Cardiac muscle cell (in vitro differentiated cells and primary cell): ENCODE measurements at regions not wholly inside any gene's neighbourhood (a gene's known extent, or its start where the extent isn't known, plus 50 kb on each side); places are given as distances from the start of the nearest gene placed in this dataset.
A peak's percentile ranks its signal among the peaks of the same experiment; 100 is the strongest.

Source experiments
- DNase-seq, 2 donors: peaks; one replicate each; pipeline versions ENCODE4 v3.0.0 to v3.0.0-alpha.2; 2010 to 2017; ENCODE audit warnings: low read depth in 1 of 2, low spot score in 1 of 2
- H3K27ac ChIP-seq: fragments of 200-600 bp; sonication (generic); 2 replicates; pipeline ENCODE4 v1.5.1; 2016
- H3K27me3 ChIP-seq: fragments of 200-600 bp; sonication (generic); 2 replicates; pipeline ENCODE4 v1.6.0; 2016; ENCODE audit warnings: control low read depth
- H3K36me3 ChIP-seq: fragments of 200-600 bp; sonication (generic); 2 replicates; pipeline ENCODE4 v1.5.1; 2016; ENCODE audit warnings: control low read depth
- H3K4me1 ChIP-seq: fragments of 200-600 bp; sonication (generic); 2 replicates; pipeline ENCODE4 v1.8.1; 2017; ENCODE audit warnings: low read depth, mild to moderate bottlenecking, mixed run types
- H3K4me3 ChIP-seq: fragments of 200-600 bp; sonication (generic); 2 replicates; pipeline ENCODE4 v1.5.1; 2016; ENCODE audit warnings: mild to moderate bottlenecking
- H3K9me3 ChIP-seq: fragments of 200-600 bp; sonication (generic); 2 replicates; pipeline ENCODE4 v1.5.1; 2017; ENCODE audit warnings: low read depth, mild to moderate bottlenecking, control low read depth
- CTCF ChIP-seq: IDR thresholded peaks from 2 replicates; pipeline ENCODE4 v1.5.1; 2012; ENCODE audit warnings: low read depth, mild to moderate bottlenecking, low read length

- DNase-seq: peak in 1 of 2 donors; percentile 89
- TF ChIP-seq CTCF: no peak
- H3K9me3 ChIP-seq: no peaks in the 10 kb centered on the region
- H3K4me3 ChIP-seq: no peak overlapping the region
- H3K27me3 ChIP-seq: no peaks in the 10 kb centered on the region
- H3K27ac ChIP-seq: peak overlapping the region; percentile 90
- H3K4me1 ChIP-seq: peaks cover 33% of the 10 kb centered on the region
- no peaks in the 10 kb centered on the region for H3K36me3 ChIP-seq
These were observed 192.2 kb upstream of the TBX20 start for GRCh38 chr7:35446091-35446490.

- H3K4me1 ChIP-seq: peaks cover 9% of the 10 kb centered on the region
- DNase-seq: no peak
- no peaks in the 10 kb centered on the region for H3K27me3 ChIP-seq
- no peak for TF ChIP-seq CTCF
- no peak overlapping the region for H3K27ac ChIP-seq
- no peak overlapping the region for H3K4me3 ChIP-seq
- no peaks in the 10 kb centered on the region for H3K9me3 ChIP-seq
- H3K36me3 ChIP-seq: no peaks in the 10 kb centered on the region
These were observed 183.8 kb upstream of the TBX20 start for GRCh38 chr7:35437619-35438275.

GRCh38 chr7:35436452-35436851, 182.6 kb upstream of the TBX20 start:
- Histone ChIP-seq H3K27ac (no peak overlapping the region), H3K4me1 (peaks cover 9% of the 10 kb centered on the region), H3K27me3 (no peaks in the 10 kb centered on the region), H3K4me3 (no peak overlapping the region), H3K36me3 (no peaks in the 10 kb centered on the region), H3K9me3 (no peaks in the 10 kb centered on the region)
- DNase-seq: no peak
- TF ChIP-seq CTCF: no peak

GRCh38 chr7:35430547-35431153, 176.8 kb upstream of the TBX20 start:
- H3K27ac ChIP-seq: no peak overlapping the region
- peak; percentile 31 for TF ChIP-seq CTCF
- no peaks in the 10 kb centered on the region for H3K9me3 ChIP-seq
- DNase-seq: peak in 1 of 2 donors; percentile 21
- no peak overlapping the region for H3K4me3 ChIP-seq
- H3K4me1 ChIP-seq: peaks cover 11% of the 10 kb centered on the region
- no peaks in the 10 kb centered on the region for H3K27me3 ChIP-seq
- no peaks in the 10 kb centered on the region for H3K36me3 ChIP-seq

- H3K27ac ChIP-seq: peak overlapping the region; percentile 39
- peak; percentile 76 for TF ChIP-seq CTCF
- H3K4me3 ChIP-seq: no peak overlapping the region
- H3K9me3 ChIP-seq: no peaks in the 10 kb centered on the region
- no peaks in the 10 kb centered on the region for H3K27me3 ChIP-seq
- peaks cover 16% of the 10 kb centered on the region for H3K4me1 ChIP-seq
- peak; percentile 71 to 73 for DNase-seq
- H3K36me3 ChIP-seq: no peaks in the 10 kb centered on the region
These were observed 171.1 kb upstream of the TBX20 start for GRCh38 chr7:35424869-35425495.
